ENCODE measurements at regions not wholly inside any gene's neighbourhood (a gene's known extent, or its start where the extent isn't known, plus 50 kb on each side); places are given as distances from the start of the nearest gene placed in this dataset.

DNA sequence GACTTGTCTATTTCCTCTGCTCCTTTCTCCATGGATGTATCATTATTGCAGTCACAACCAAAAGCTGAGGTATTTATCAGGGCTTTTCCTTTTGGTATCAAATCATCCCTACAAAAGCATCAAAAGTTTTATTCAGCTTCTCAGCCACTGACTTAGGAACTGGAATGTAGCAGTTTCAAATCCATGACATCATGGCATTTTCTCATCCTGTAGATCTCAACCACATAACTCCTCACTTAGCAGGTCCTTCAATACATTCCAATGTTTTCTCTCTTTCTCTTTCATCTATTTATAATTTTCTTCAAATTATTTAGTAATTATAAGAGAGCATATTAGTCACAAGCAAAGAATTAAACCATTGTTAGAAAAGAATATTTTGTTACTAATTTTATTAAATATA is 537.4 kb upstream of the SORCS1 start:
- no peak overlapping the region for H3K4me3 ChIP-seq
- no peak for TF ChIP-seq Cebpa-rat (IDR thresholded peaks at IDR 0.05)
- no peak overlapping the region for H3K9ac ChIP-seq
- H4K20me1 ChIP-seq: no peaks in the 10 kb centered on the region
- no peak overlapping the region for H3K4me2 ChIP-seq
- H3K4me1 ChIP-seq: no peaks in the 10 kb centered on the region
- no peaks in the 10 kb centered on the region for H3K36me3 ChIP-seq
- H3K27ac ChIP-seq: no peak overlapping the region
- H3K27me3 ChIP-seq: no peaks in the 10 kb centered on the region
- no peaks in the 10 kb centered on the region for H3K9me3 ChIP-seq

DNA sequence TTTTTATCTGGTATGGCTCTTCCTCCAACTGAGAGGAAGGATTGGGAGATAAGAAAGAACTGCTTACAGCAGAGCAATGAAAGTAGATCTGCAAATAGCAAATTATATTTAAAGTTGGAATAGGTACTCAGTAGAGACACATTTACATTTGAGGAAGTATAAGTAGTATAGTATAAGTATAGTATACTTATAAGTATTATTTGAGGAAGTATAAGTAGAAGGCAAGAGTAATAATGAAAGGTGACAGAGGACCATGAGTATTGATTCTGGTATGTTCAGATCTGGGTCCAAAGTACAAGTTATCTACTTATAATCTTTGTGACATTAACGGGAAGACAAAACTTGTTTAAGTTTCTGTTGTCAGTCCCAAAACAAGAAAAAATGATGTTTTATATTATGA is 527.6 kb upstream of the SORCS1 start:
- no peaks in the 10 kb centered on the region for H3K9me3 ChIP-seq
- no peaks in the 10 kb centered on the region for H4K20me1 ChIP-seq
- no peak overlapping the region for H3K9ac ChIP-seq
- H3K36me3 ChIP-seq: no peaks in the 10 kb centered on the region
- H3K4me3 ChIP-seq: no peak overlapping the region
- no peak overlapping the region for H3K27ac ChIP-seq
- H3K27me3 ChIP-seq: no peaks in the 10 kb centered on the region
- TF ChIP-seq Cebpa-rat (IDR thresholded peaks at IDR 0.05): no peak
- peaks cover 22% of the 10 kb centered on the region for H3K4me1 ChIP-seq
- H3K4me2 ChIP-seq: no peak overlapping the region

DNA sequence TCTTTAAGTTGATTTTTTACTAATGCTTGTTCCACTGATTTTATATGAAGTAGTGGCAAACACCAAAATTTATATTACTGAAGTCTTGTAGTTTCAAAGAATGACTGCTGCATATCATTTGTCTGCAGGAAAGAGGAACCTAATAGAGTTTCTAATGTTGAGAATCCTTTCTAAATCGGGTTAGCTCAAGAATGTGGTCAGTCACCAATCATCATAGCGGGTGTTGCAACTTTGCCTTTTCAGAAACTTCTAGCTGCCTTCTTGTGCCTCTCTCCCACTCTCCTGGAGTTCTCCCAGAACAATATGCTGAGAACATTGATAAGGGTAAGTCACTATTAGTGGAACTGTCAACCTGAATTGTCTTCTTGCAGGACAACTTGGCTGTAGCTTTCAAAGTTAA is 524.8 kb upstream of the SORCS1 start:
- no peak overlapping the region for H3K9ac ChIP-seq

GRCh38 chr10:107687701-107688100 is 523.2 kb upstream of the SORCS1 start:
- no peaks in the 10 kb centered on the region for H3K4me1 ChIP-seq
- no peaks in the 10 kb centered on the region for H4K20me1 ChIP-seq
- H3K9ac ChIP-seq: no peak overlapping the region
- no peak overlapping the region for H3K4me2 ChIP-seq
- H3K4me3 ChIP-seq: no peak overlapping the region
- H3K36me3 ChIP-seq: no peaks in the 10 kb centered on the region
- no peak for TF ChIP-seq Cebpa-rat (IDR thresholded peaks at IDR 0.05)
- H3K27ac ChIP-seq: no peak overlapping the region
- no peaks in the 10 kb centered on the region for H3K27me3 ChIP-seq
- no peaks in the 10 kb centered on the region for H3K9me3 ChIP-seq

More for the DNA sequence above, 524.8 kb upstream of the SORCS1 start:
- Histone ChIP-seq H3K4me3 (no peak overlapping the region), H3K27me3 (no peaks in the 10 kb centered on the region), H4K20me1 (no peaks in the 10 kb centered on the region), H3K27ac (no peak overlapping the region), H3K9me3 (no peaks in the 10 kb centered on the region), H3K4me2 (no peak overlapping the region), H3K36me3 (no peaks in the 10 kb centered on the region), H3K4me1 (peaks cover 4% of the 10 kb centered on the region)
- TF ChIP-seq Cebpa-rat (IDR thresholded peaks at IDR 0.05): no peak

DNA sequence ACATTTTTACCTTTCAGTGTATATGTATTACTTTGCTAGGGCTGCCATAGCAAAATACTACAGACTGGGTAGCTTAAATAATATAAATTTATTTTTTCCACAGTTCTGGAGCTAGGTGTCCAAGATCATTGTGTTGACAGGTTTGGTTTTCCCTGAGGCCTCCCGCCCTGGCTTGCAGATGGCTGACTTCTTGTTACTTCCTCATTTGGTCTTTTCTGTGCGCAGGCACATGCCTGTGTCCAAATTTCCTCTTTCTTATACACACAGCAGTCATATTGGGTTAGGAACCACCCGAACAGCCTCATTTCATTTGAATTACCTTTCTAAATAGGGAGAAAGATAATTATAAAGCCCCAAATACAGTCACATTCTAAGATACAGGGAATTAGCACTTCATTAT is 521.6 kb upstream of the SORCS1 start:
- no peak overlapping the region for H3K27ac ChIP-seq
- H3K9ac ChIP-seq: no peak overlapping the region

GRCh38 chr10:107671960-107672359 is 507.5 kb upstream of the SORCS1 start:
- Histone ChIP-seq H3K4me1 (no peaks in the 10 kb centered on the region), H4K20me1 (no peaks in the 10 kb centered on the region), H3K27me3 (no peaks in the 10 kb centered on the region), H3K36me3 (no peaks in the 10 kb centered on the region), H3K27ac (no peak overlapping the region), H3K9ac (no peak overlapping the region), H3K4me3 (no peak overlapping the region), H3K4me2 (no peak overlapping the region), H3K9me3 (no peaks in the 10 kb centered on the region)
- TF ChIP-seq Cebpa-rat (IDR thresholded peaks at IDR 0.05): no peak

More for the DNA sequence above, 521.6 kb upstream of the SORCS1 start:
- Histone ChIP-seq H3K27me3 (no peaks in the 10 kb centered on the region), H3K4me1 (no peaks in the 10 kb centered on the region), H4K20me1 (no peaks in the 10 kb centered on the region), H3K4me2 (no peak overlapping the region), H3K4me3 (no peak overlapping the region), H3K9me3 (no peaks in the 10 kb centered on the region), H3K36me3 (no peaks in the 10 kb centered on the region)
- no peak for TF ChIP-seq Cebpa-rat (IDR thresholded peaks at IDR 0.05)

DNA sequence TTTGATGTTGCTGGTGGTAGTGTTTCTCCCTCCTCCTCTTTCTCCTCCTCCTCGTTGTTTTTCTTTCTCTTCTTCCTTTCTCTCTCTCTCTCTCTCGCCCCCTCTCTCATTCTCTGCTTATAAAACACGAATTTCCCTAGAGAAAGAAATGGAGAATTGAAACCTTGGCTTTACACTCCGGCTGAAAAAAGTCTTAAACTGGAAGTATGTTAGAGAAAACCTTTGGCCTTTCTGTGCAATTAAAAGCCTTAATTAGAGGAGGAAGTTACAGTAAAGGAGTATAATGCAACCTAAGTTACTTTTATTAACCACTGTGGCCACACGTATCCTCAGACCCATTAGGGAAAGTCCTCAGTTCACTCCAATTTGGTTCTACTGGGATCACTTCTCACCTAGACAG is 501.7 kb upstream of the SORCS1 start:
- Histone ChIP-seq H3K36me3 (no peaks in the 10 kb centered on the region), H3K4me3 (no peak overlapping the region), H3K9ac (no peak overlapping the region), H4K20me1 (no peaks in the 10 kb centered on the region), H3K4me2 (no peak overlapping the region), H3K4me1 (no peaks in the 10 kb centered on the region), H3K27me3 (no peaks in the 10 kb centered on the region), H3K27ac (no peak overlapping the region), H3K9me3 (peaks cover 10% of the 10 kb centered on the region; the same call in 1 of the 2 replicates)
- no peak for TF ChIP-seq Cebpa-rat (IDR thresholded peaks at IDR 0.05)

- Histone ChIP-seq H3K4me2 (no peak overlapping the region), H4K20me1 (no peaks in the 10 kb centered on the region), H3K4me3 (no peak overlapping the region), H3K36me3 (no peaks in the 10 kb centered on the region), H3K27me3 (no peaks in the 10 kb centered on the region), H3K9ac (no peak overlapping the region), H3K4me1 (no peaks in the 10 kb centered on the region), H3K27ac (no peak overlapping the region), H3K9me3 (peaks cover 10% of the 10 kb centered on the region; the same call in 1 of the 2 replicates)
- no peak for TF ChIP-seq Cebpa-rat (IDR thresholded peaks at IDR 0.05)
Observed at GRCh38 chr10:107665459-107665858, 501.0 kb upstream of the SORCS1 start.

DNA sequence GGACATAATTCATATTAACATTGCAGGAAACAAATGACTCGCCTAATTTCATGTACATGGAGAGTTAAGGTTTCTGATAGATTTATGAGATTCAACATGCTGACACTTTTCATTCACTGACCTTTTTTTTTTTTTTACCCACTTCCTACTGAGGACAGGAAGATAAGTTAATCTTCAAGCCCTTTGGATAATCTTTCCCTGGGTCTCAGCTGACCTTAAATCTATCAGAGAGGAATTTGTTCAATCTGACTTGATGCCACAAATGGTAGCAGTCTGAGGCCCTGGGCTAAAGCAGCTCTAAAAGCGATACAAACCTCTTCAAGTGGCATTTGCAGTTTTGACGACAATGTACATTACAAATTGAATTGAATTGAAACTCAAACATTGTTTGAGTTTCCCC is 493.3 kb upstream of the SORCS1 start:
- Histone ChIP-seq H3K9ac (no peak overlapping the region), H3K27ac (no peak overlapping the region), H3K9me3 (0 out of 2 replicates have a peak, but pooled peaks cover 4% of the 10 kb centered on the region), H3K36me3 (no peaks in the 10 kb centered on the region), H3K4me1 (peaks cover 16% of the 10 kb centered on the region), H4K20me1 (no peaks in the 10 kb centered on the region), H3K27me3 (no peaks in the 10 kb centered on the region; the same call in 1 of the 2 replicates), H3K4me2 (no peak overlapping the region), H3K4me3 (no peak overlapping the region)
- no peak for TF ChIP-seq Cebpa-rat (IDR thresholded peaks at IDR 0.05)

DNA sequence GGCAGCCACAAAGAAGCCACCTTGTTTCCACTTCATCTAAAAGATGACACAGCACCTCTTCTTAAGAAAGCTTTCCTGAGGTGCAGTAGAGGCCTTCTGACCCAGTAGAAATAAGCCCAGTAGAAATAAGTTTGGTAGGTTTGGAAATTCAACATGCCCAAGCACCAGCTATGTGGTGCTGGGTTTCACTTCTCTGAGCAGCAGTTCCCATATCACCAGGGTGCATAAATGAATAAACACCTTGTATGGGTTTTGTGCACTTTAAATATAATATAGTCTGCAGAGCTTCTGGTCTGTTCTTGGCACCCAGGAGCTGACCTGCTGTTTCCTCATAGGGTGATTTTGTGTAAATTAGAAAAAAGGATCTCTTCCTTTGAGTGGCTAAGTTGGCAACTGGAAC is 492.4 kb upstream of the SORCS1 start:
- Histone ChIP-seq H3K4me3 (no peak overlapping the region), H3K27ac (no peak overlapping the region), H3K9me3 (0 out of 2 replicates have a peak, but pooled peaks cover 4% of the 10 kb centered on the region), H3K4me1 (peaks cover 16% of the 10 kb centered on the region), H4K20me1 (no peaks in the 10 kb centered on the region), H3K9ac (no peak overlapping the region), H3K4me2 (no peak overlapping the region), H3K27me3 (no peaks in the 10 kb centered on the region; the same call in 1 of the 2 replicates), H3K36me3 (no peaks in the 10 kb centered on the region)
- TF ChIP-seq Cebpa-rat (IDR thresholded peaks at IDR 0.05): no peak

- H3K4me3 ChIP-seq: peak overlapping the region; percentile 59
Observed at GRCh38 chr10:107653832-107654287, 489.4 kb upstream of the SORCS1 start.

More at GRCh38 chr10:107653832-107654287, 489.4 kb upstream of the SORCS1 start:
- peak overlapping the region; percentile 68 for H3K9ac ChIP-seq
- no peak for TF ChIP-seq Cebpa-rat (IDR thresholded peaks at IDR 0.05)
- H3K4me1 ChIP-seq: peaks cover 16% of the 10 kb centered on the region
- peak overlapping the region; percentile 58 for H3K27ac ChIP-seq
- peak overlapping the region; percentile 79 for H3K4me2 ChIP-seq
- H3K36me3 ChIP-seq: no peaks in the 10 kb centered on the region
- H3K9me3 ChIP-seq: no peaks in the 10 kb centered on the region
- H4K20me1 ChIP-seq: no peaks in the 10 kb centered on the region
- H3K27me3 ChIP-seq: no peaks in the 10 kb centered on the region; the same call in 1 of the 2 replicates
